Large intestine (tissue), 3 donors: ENCODE measurements at regions not wholly inside any gene's neighbourhood (a gene's known extent, or its start where the extent isn't known, plus 50 kb on each side); places are given as distances from the start of the nearest gene placed in this dataset.

Experiments used
- DNase-seq, 2 donors: peaks; one replicate each; pipeline versions ENCODE4 v3.0.0 to v3.0.0-alpha.2; 2013
- H3K27ac ChIP-seq: one replicate; pipeline ENCODE4 v1.5.1; 2013; ENCODE audit warnings: low read length
- H3K27me3 ChIP-seq: 2 replicates; pipeline ENCODE4 v1.6.1; 2013; ENCODE audit warnings: low read length; ENCODE audit not compliant: control insufficient read depth, insufficient read depth
- H3K36me3 ChIP-seq: 2 replicates; pipeline ENCODE4 v1.6.1; 2013; ENCODE audit warnings: low read length; ENCODE audit not compliant: control insufficient read depth, insufficient read depth
- H3K4me1 ChIP-seq: one replicate; pipeline ENCODE4 v1.6.1; 2013; ENCODE audit warnings: low read length; ENCODE audit not compliant: control insufficient read depth, insufficient read depth
- H3K4me3 ChIP-seq: one replicate; pipeline ENCODE4 v1.5.1; 2013; ENCODE audit warnings: low read length
- H3K9me3 ChIP-seq: one replicate; pipeline ENCODE4 v1.6.1; 2013; ENCODE audit warnings: mild to moderate bottlenecking, low read depth, low read length, moderate library complexity; ENCODE audit not compliant: control insufficient read depth
- WGBS: methylation state at CpG from one replicate; pipeline ENCODE4 v1.1.5; 2013; ENCODE audit warnings: low lambda C conversion rate; ENCODE audit not compliant: insufficient coverage; 5-methylcytosine and 5-hydroxymethylcytosine counted together

DNA sequence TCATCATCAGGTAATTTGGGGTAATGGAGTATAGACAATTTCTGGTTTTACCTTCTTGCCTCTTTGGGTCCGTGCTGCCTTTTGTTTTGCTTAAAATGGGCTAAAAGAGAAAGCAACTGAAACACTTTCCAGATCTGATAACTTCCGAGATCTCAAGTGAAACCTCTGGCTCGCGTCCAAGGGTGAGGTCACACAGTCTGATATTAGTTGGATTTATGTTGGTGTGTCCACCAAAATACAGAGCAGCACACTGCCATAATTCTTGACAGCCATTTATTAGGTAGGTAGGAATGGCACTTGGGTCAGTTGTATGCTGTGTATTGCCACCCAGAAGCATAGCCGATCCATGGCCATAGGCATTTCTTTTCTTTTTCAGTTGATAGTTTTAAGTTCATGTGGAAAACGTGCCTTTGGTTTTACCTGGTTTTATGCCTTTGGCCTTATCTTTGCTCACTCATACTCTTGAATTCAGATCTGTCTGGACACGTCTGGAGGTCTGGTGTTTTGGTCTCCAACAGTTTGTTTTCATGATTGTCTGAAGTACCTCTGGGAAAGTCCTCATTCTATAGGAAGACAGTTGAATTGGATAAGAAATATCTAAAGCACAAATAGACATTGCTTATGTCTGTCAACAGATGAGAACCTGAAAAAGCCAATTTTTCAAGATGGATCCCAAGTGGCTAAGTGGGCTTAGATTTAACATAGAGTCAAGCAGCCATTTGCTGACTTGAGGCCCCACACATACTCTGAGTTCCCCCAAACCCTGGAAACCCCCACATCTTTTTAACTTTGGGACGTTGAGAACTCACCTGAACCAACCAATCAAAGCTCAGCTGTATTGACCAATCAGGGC lies 320.8 kb downstream of the SOX4 start:
- peak; percentile 22 to 50 for DNase-seq
- Histone ChIP-seq H3K36me3 (no peaks in the 10 kb centered on the region), H3K27me3 (no peaks in the 10 kb centered on the region), H3K9me3 (no peaks in the 10 kb centered on the region), H3K4me1 (no peaks in the 10 kb centered on the region), H3K4me3 (no peak overlapping the region), H3K27ac (no peak overlapping the region)
- WGBS, result no CpG with 5 or more reads among the region's 8 CpGs

DNA sequence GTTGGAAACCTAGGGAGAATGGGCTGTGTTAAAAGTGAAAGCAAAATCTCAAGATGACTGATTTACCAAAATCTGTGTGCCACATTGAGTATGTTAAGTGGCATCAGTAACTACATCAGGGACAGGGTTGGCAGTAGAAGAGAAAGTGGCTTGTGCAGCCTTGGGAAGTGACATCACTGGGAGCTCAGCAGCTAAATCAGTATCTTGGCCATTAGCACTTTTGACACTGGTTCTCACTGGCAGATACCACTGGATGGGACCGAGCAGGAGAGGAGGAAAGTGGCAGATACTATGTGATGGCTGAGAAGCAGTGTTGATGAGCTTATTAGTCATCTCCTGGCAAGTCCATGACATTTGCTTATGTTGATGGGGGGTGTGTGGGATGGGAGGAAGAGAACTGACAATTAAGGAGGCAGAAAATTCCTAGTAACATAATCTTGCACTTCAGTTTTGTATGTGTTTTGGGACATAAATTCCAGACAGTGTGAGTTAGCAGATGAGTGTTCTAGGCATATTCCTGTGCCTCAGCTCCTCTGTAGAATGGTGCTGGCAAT lies 322.2 kb downstream of the SOX4 start:
- Histone ChIP-seq H3K4me1 (no peaks in the 10 kb centered on the region), H3K9me3 (no peaks in the 10 kb centered on the region), H3K4me3 (no peak overlapping the region), H3K27me3 (no peaks in the 10 kb centered on the region), H3K36me3 (no peaks in the 10 kb centered on the region), H3K27ac (no peak overlapping the region)
- peak in 1 of 2 donors; percentile 8 for DNase-seq
- WGBS, result no CpG with 5 or more reads among the region's 1 CpG

DNA sequence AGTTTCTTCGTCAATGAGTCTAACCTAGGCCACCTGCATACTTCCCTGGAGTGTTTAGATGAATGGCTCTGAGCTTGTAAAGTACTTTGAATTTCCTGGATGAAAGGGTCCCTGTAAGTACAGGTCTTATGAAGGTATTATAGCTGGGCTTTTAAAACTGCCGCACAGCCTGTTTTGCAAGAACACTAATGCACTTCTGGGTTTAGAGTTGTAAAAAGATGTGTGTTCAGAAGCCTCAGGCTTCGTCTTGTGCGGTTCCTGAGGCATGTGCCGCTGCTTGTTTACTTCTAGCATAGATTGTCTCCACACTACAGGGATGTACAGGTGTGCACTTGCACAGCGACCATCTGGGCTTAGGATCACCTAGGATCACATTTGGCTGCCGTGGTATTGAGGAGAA lies 324.5 kb downstream of the SOX4 start:
- no CpG with 5 or more reads among the region's 7 CpGs for WGBS
- no peaks in the 10 kb centered on the region for H3K4me1 ChIP-seq
- no peaks in the 10 kb centered on the region for H3K27me3 ChIP-seq
- H3K9me3 ChIP-seq, result no peaks in the 10 kb centered on the region
- no peaks in the 10 kb centered on the region for H3K36me3 ChIP-seq
- DNase-seq, result no peak
- no peak overlapping the region for H3K4me3 ChIP-seq
- H3K27ac ChIP-seq, result no peak overlapping the region

DNA sequence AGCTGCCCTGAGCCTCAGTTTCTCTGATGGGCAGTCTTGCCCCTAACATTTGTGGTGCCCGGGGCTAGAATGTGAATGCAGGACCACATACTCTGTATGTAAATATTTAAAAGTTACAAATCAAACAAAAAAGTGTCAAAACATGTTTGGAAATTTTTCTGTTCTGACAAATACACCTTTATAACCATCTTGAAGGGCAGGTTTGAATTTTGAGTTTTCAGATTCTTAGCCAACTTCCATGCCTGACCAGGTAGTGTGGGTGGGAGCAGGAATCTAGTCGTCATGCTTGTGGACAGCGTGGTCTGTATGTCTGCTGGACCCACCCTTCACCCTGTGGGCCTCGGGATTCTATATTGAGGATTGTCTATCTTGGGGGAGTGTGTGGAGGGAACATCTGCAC lies 325.1 kb downstream of the SOX4 start:
- H3K27me3 ChIP-seq, result no peaks in the 10 kb centered on the region
- no peaks in the 10 kb centered on the region for H3K36me3 ChIP-seq
- H3K9me3 ChIP-seq, result no peaks in the 10 kb centered on the region
- no peak overlapping the region for H3K27ac ChIP-seq
- no CpG with 5 or more reads among the region's 4 CpGs for WGBS
- H3K4me3 ChIP-seq, result no peak overlapping the region
- DNase-seq, result no peak
- H3K4me1 ChIP-seq, result no peaks in the 10 kb centered on the region

DNA sequence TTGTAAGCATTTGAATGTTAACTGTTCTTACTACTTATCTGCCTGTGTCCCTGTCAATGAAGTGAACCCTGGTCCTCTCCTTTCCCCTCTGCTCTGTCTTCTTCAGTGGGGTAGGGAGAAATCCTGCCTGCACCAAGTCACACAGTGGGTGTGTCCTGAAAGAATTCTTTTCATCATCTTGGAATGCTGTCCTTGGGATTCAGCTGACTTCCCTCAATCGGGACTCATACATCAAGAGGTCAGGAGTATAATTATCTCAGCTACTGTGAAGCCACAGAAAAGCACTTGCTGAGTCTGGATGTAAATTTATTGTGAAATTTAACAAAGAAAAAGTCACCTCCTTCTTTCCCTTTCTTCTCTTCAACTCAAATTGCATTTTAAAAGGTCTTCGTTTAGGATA lies 328.5 kb downstream of the SOX4 start:
- H3K27ac ChIP-seq, result no peak overlapping the region
- H3K27me3 ChIP-seq, result no peaks in the 10 kb centered on the region
- H3K4me3 ChIP-seq, result no peak overlapping the region
- no peaks in the 10 kb centered on the region for H3K4me1 ChIP-seq
- H3K36me3 ChIP-seq, result no peaks in the 10 kb centered on the region
- H3K9me3 ChIP-seq, result no peaks in the 10 kb centered on the region
- WGBS, result 86% methylated on average over 1 of the region's 2 CpGs
- DNase-seq, result peak; percentile 17 to 38

DNA sequence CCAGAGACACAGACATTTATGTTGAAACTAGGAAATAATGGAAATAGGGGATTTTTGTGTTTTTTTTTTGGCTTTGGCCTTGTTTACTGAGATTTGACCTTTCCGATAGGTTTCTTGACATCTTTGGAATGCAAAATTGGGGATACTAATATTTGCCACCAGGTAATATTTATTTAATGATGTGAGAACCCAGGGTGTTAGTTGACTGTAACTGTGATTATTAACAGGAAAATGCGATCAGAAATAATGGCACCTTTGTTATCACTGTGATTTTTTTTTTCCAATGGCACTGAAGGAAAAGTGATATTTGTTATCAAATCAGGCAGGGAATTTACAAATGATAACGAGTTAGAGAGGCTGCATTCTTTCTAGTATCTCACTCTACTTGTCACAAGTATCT lies 330.5 kb downstream of the SOX4 start:
- no peak for DNase-seq
- 0% methylated on average over 1 of the region's 3 CpGs for WGBS
- no peak overlapping the region for H3K4me3 ChIP-seq
- no peaks in the 10 kb centered on the region for H3K9me3 ChIP-seq
- no peaks in the 10 kb centered on the region for H3K27me3 ChIP-seq
- no peaks in the 10 kb centered on the region for H3K4me1 ChIP-seq
- no peak overlapping the region for H3K27ac ChIP-seq
- no peaks in the 10 kb centered on the region for H3K36me3 ChIP-seq

DNA sequence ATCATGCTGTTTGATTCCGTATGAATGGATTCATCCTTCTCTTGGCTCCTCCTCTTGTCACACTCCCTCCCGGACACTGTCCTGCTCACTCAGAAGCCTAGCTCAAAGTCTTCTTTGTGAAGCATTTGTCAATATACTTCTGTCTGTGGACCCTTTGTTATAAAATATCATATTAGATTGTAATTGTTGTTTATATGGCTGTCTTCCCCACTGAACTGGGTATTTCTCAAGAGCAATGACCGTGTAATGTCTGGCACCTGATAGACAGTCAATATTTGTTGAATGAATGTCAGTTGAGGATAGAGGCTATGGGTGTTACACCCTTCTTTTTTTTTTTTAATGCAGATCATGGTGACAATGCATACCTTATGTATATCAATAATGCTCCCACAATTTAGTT lies 335.3 kb downstream of the SOX4 start:
- Histone ChIP-seq H3K36me3 (no peaks in the 10 kb centered on the region), H3K4me1 (no peaks in the 10 kb centered on the region), H3K4me3 (no peak overlapping the region), H3K27ac (no peak overlapping the region), H3K9me3 (no peaks in the 10 kb centered on the region), H3K27me3 (no peaks in the 10 kb centered on the region)
- DNase-seq, result peak in 1 of 2 donors; percentile 59
- WGBS, result no CpG with 5 or more reads among the region's 3 CpGs

DNA sequence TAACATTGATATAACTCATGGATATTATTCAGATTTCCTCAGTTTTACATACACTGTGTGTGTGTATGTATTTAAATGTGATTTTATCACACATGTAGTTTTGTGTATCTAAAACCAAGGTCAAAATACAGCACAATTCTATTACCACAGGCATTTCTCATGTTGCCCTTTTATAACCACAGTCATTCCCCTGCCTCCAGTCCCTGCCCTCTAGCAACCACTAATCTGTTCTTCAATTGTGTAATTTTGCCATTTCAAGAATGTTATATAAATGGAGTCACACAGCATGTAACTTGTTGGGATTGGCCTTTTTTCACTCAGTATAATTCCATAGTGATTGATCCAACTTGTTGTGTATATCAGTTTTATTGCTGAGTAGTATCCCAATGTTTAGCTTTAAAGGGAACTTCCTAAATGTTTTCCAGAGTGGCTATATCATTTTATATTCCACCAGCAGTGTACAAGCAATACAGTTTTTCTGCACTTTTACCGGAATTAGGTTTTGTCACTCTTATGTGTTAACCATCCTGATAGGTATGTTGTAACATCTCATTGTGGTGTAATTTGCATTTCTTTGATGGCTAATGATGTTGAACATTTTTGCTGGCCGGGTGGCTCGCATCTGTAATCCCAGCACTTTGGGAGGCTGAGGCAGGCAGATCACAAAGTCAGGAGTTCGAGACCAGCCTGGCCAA lies 338.2 kb downstream of the SOX4 start:
- Histone ChIP-seq H3K9me3 (no peaks in the 10 kb centered on the region), H3K27ac (no peak overlapping the region), H3K4me3 (no peak overlapping the region), H3K36me3 (no peaks in the 10 kb centered on the region), H3K4me1 (no peaks in the 10 kb centered on the region), H3K27me3 (no peaks in the 10 kb centered on the region)
- DNase-seq, result no peak
- no CpG with 5 or more reads among the region's 4 CpGs for WGBS

DNA sequence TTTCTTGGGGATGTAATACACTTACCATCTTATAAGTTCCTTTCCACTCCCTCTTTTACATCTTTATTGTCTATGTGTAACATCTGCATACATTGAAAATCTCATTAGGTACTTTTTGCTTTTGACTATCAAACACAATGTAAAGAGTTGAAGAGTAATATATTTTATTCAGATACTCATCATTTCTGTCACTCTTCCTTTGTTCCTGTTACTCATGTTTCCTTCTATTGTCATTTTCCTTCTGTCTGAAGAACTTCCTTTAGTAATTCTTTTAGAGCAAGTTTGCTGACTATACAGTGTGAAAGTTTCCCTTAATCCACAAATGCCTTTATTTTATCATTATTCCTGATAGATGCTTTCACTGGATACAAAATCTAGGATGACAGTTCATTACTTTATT lies 339.8 kb downstream of the SOX4 start:
- no peak overlapping the region for H3K27ac ChIP-seq
- H3K27me3 ChIP-seq, result no peaks in the 10 kb centered on the region
- no peaks in the 10 kb centered on the region for H3K9me3 ChIP-seq
- no peak for DNase-seq
- no peaks in the 10 kb centered on the region for H3K4me1 ChIP-seq
- H3K36me3 ChIP-seq, result no peaks in the 10 kb centered on the region
- no peak overlapping the region for H3K4me3 ChIP-seq

DNA sequence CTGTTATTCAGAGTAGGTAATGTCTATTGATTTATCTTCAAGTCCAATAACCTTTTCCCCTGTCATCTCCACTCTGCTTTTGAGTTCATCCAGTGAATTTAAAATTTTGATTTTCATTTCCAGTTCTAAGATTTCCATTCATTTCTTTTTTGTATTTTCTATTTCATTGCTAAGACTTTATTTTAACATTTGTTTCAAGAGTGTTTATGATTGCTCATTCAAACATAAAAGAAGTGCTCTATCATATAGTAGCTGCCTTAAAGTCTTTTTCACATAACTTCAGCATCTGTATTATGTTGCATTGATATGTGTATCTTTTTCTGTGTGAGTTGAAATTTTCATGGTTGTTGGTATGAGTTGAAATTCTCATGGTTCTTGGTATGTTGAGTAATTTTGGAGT lies 341.6 kb downstream of the SOX4 start:
- no peaks in the 10 kb centered on the region for H3K4me1 ChIP-seq
- H3K36me3 ChIP-seq, result no peaks in the 10 kb centered on the region
- H3K4me3 ChIP-seq, result no peak overlapping the region
- DNase-seq, result no peak
- H3K9me3 ChIP-seq, result no peaks in the 10 kb centered on the region
- H3K27me3 ChIP-seq, result no peaks in the 10 kb centered on the region
- no peak overlapping the region for H3K27ac ChIP-seq
